ENCODE measurements at regions not wholly inside any gene's neighbourhood (a gene's known extent, or its start where the extent isn't known, plus 50 kb on each side); places are given as distances from the start of the nearest gene placed in this dataset.

- FAIRE-seq (no peak), DNase-seq (ENCODE audit: insufficient read length, low spot score) (no peak)
Measured at GRCh38 chr3:107067421-107067820, 309.8 kb upstream of the CCDC54 start.

GRCh38 chr3:107068980-107069379 lies 308.3 kb upstream of the CCDC54 start:
- DNase-seq (ENCODE audit: insufficient read length, low spot score) = peak; percentile 37

GRCh38 chr3:107076946-107077345 lies 300.3 kb upstream of the CCDC54 start:
- FAIRE-seq (no peak), DNase-seq (ENCODE audit: insufficient read length, low spot score) (no peak)

More at GRCh38 chr3:107068980-107069379, 308.3 kb upstream of the CCDC54 start:
- no peak for FAIRE-seq

- DNase-seq (ENCODE audit: insufficient read length, low spot score) = no peak
Measured at GRCh38 chr3:107077391-107077790, 299.8 kb upstream of the CCDC54 start.

GRCh38 chr3:107082527-107082926 lies 294.7 kb upstream of the CCDC54 start:
- DNase-seq (ENCODE audit: insufficient read length, low spot score) = no peak
- no peak for FAIRE-seq

More at GRCh38 chr3:107077391-107077790, 299.8 kb upstream of the CCDC54 start:
- no peak for FAIRE-seq

GRCh38 chr3:107085261-107085660 lies 292.0 kb upstream of the CCDC54 start:
- no peak for FAIRE-seq
- DNase-seq (ENCODE audit: insufficient read length, low spot score) = no peak

GRCh38 chr3:107092121-107092520 lies 285.1 kb upstream of the CCDC54 start:
- FAIRE-seq (no peak), DNase-seq (ENCODE audit: insufficient read length, low spot score) (no peak)

GRCh38 chr3:107098864-107099263 lies 278.4 kb upstream of the CCDC54 start:
- DNase-seq (ENCODE audit: insufficient read length, low spot score) (no peak), FAIRE-seq (no peak)

- DNase-seq (ENCODE audit: insufficient read length, low spot score) (no peak), FAIRE-seq (no peak)
Measured at GRCh38 chr3:107100137-107100536, 277.1 kb upstream of the CCDC54 start.

- FAIRE-seq = no peak
- no peak for DNase-seq (ENCODE audit: insufficient read length, low spot score)
Measured at GRCh38 chr3:107100573-107100972, 276.7 kb upstream of the CCDC54 start.

- DNase-seq (ENCODE audit: insufficient read length, low spot score) (no peak), FAIRE-seq (no peak)
Measured at GRCh38 chr3:107103786-107104185, 273.5 kb upstream of the CCDC54 start.

- peak; percentile 9 for FAIRE-seq
Measured at GRCh38 chr3:107106316-107106715, 270.9 kb upstream of the CCDC54 start.

GRCh38 chr3:107106907-107107306 lies 270.3 kb upstream of the CCDC54 start:
- FAIRE-seq (no peak), DNase-seq (ENCODE audit: insufficient read length, low spot score) (no peak)

More at GRCh38 chr3:107106316-107106715, 270.9 kb upstream of the CCDC54 start:
- DNase-seq (ENCODE audit: insufficient read length, low spot score) = peak; percentile 24

- DNase-seq (ENCODE audit: insufficient read length, low spot score) = no peak
- no peak for FAIRE-seq
Measured at GRCh38 chr3:107110596-107111305, 266.5 kb upstream of the CCDC54 start.

GRCh38 chr3:107111872-107112271 lies 265.4 kb upstream of the CCDC54 start:
- DNase-seq (ENCODE audit: insufficient read length, low spot score) (no peak), FAIRE-seq (no peak)

GRCh38 chr3:107112356-107112755 lies 264.9 kb upstream of the CCDC54 start:
- FAIRE-seq (no peak), DNase-seq (ENCODE audit: insufficient read length, low spot score) (no peak)

GRCh38 chr3:107116251-107116650 lies 261.0 kb upstream of the CCDC54 start:
- FAIRE-seq (no peak), DNase-seq (ENCODE audit: insufficient read length, low spot score) (no peak)

- DNase-seq (ENCODE audit: insufficient read length, low spot score) (no peak), FAIRE-seq (no peak)
Measured at GRCh38 chr3:107117156-107117555, 260.1 kb upstream of the CCDC54 start.

- peak; percentile 67 for DNase-seq (ENCODE audit: insufficient read length, low spot score)
Measured at GRCh38 chr3:107117922-107118536, 259.2 kb upstream of the CCDC54 start.

GRCh38 chr3:107124885-107125284 lies 252.4 kb upstream of the CCDC54 start:
- FAIRE-seq (peak; percentile 54), DNase-seq (ENCODE audit: insufficient read length, low spot score) (no peak)

More at GRCh38 chr3:107117922-107118536, 259.2 kb upstream of the CCDC54 start:
- peak; percentile 76 for FAIRE-seq

GRCh38 chr3:107128946-107129345 lies 248.3 kb upstream of the CCDC54 start:
- FAIRE-seq = no peak

GRCh38 chr3:107130089-107130700 lies 247.0 kb upstream of the CCDC54 start:
- FAIRE-seq = peak; percentile 94

More at GRCh38 chr3:107128946-107129345, 248.3 kb upstream of the CCDC54 start:
- DNase-seq (ENCODE audit: insufficient read length, low spot score) = no peak

More at GRCh38 chr3:107130089-107130700, 247.0 kb upstream of the CCDC54 start:
- no peak for DNase-seq (ENCODE audit: insufficient read length, low spot score)
